ENCODE measurements at regions not wholly inside any gene's neighbourhood (a gene's known extent, or its start where the extent isn't known, plus 50 kb on each side); places are given as distances from the start of the nearest gene placed in this dataset.
"Not testable (repeated sequence)": the region's sequence is repeated elsewhere in the genome, so short reads cannot be mapped to it uniquely, and the experiment has no call there.

GRCh38 chr10:23754179-23754578 is 315.3 kb downstream of the OTUD1 start:
- Histone ChIP-seq H3K4me3 (ENCODE audit: low read length) (no peak overlapping the region), H3K36me3 (ENCODE audit: insufficient read depth, low read length) (no peaks in the 10 kb centered on the region), H3K9me3 (ENCODE audit: insufficient read depth, low read depth, low read length) (no peaks in the 10 kb centered on the region), H3K9ac (ENCODE audit: low read depth, low read length) (no peak overlapping the region), H3K27me3 (ENCODE audit: insufficient read depth, low read length) (no peaks in the 10 kb centered on the region), H3K27ac (ENCODE audit: low read depth, low read length) (no peak overlapping the region), H3K4me1 (ENCODE audit: insufficient read depth, low read length) (0 out of 2 replicates have a peak, but pooled peaks cover 7% of the 10 kb centered on the region)
- 73% methylated on average over 2 of the region's 2 CpGs for WGBS

GRCh38 chr10:23754941-23755340 is 316.1 kb downstream of the OTUD1 start:
- no peaks in the 10 kb centered on the region for H3K27me3 ChIP-seq (ENCODE audit: insufficient read depth, low read length)
- H3K9ac ChIP-seq (ENCODE audit: low read depth, low read length) = no peak overlapping the region
- no peaks in the 10 kb centered on the region for H3K36me3 ChIP-seq (ENCODE audit: insufficient read depth, low read length)
- H3K9me3 ChIP-seq (ENCODE audit: insufficient read depth, low read depth, low read length) = no peaks in the 10 kb centered on the region
- no peak overlapping the region for H3K27ac ChIP-seq (ENCODE audit: low read depth, low read length)
- no peak overlapping the region for H3K4me3 ChIP-seq (ENCODE audit: low read length)
- 93% methylated on average over 5 of the region's 5 CpGs for WGBS
- 0 out of 2 replicates have a peak, but pooled peaks cover 7% of the 10 kb centered on the region for H3K4me1 ChIP-seq (ENCODE audit: insufficient read depth, low read length)

GRCh38 chr10:23755556-23755955 is 316.7 kb downstream of the OTUD1 start:
- 93% methylated on average over 3 of the region's 4 CpGs for WGBS
- H3K36me3 ChIP-seq (ENCODE audit: insufficient read depth, low read length) = no peaks in the 10 kb centered on the region

GRCh38 chr10:23768281-23768680 is 329.4 kb downstream of the OTUD1 start:
- no peak overlapping the region for H3K4me3 ChIP-seq (ENCODE audit: low read length)
- 77% methylated on average over 1 of the region's 1 CpG for WGBS
- no peaks in the 10 kb centered on the region for H3K4me1 ChIP-seq (ENCODE audit: insufficient read depth, low read length)
- H3K36me3 ChIP-seq (ENCODE audit: insufficient read depth, low read length) = no peaks in the 10 kb centered on the region
- H3K9ac ChIP-seq (ENCODE audit: low read depth, low read length) = no peak overlapping the region
- H3K27me3 ChIP-seq (ENCODE audit: insufficient read depth, low read length) = no peaks in the 10 kb centered on the region
- no peaks in the 10 kb centered on the region for H3K9me3 ChIP-seq (ENCODE audit: insufficient read depth, low read depth, low read length)
- no peak overlapping the region for H3K27ac ChIP-seq (ENCODE audit: low read depth, low read length)

More at GRCh38 chr10:23755556-23755955, 316.7 kb downstream of the OTUD1 start:
- Histone ChIP-seq H3K4me1 (ENCODE audit: insufficient read depth, low read length) (0 out of 2 replicates have a peak, but pooled peaks cover 7% of the 10 kb centered on the region), H3K4me3 (ENCODE audit: low read length) (no peak overlapping the region), H3K9ac (ENCODE audit: low read depth, low read length) (no peak overlapping the region), H3K27me3 (ENCODE audit: insufficient read depth, low read length) (no peaks in the 10 kb centered on the region), H3K27ac (ENCODE audit: low read depth, low read length) (no peak overlapping the region), H3K9me3 (ENCODE audit: insufficient read depth, low read depth, low read length) (no peaks in the 10 kb centered on the region)

- no CpG with 5 or more reads among the region's 2 CpGs for WGBS
- no peak overlapping the region for H3K9ac ChIP-seq (ENCODE audit: low read depth, low read length)
- no peaks in the 10 kb centered on the region for H3K27me3 ChIP-seq (ENCODE audit: insufficient read depth, low read length)
These were observed 338.3 kb downstream of the OTUD1 start for GRCh38 chr10:23777153-23777552.

GRCh38 chr10:23779301-23779700 is 340.4 kb downstream of the OTUD1 start:
- Histone ChIP-seq H3K4me1 (ENCODE audit: insufficient read depth, low read length) (no peaks in the 10 kb centered on the region), H3K4me3 (ENCODE audit: low read length) (no peak overlapping the region), H3K27me3 (ENCODE audit: insufficient read depth, low read length) (no peaks in the 10 kb centered on the region), H3K9me3 (ENCODE audit: insufficient read depth, low read depth, low read length) (no peaks in the 10 kb centered on the region), H3K36me3 (ENCODE audit: insufficient read depth, low read length) (no peaks in the 10 kb centered on the region), H3K9ac (ENCODE audit: low read depth, low read length) (no peak overlapping the region), H3K27ac (ENCODE audit: low read depth, low read length) (no peak overlapping the region)
- 96% methylated on average over 3 of the region's 4 CpGs for WGBS

More at GRCh38 chr10:23777153-23777552, 338.3 kb downstream of the OTUD1 start:
- no peaks in the 10 kb centered on the region for H3K9me3 ChIP-seq (ENCODE audit: insufficient read depth, low read depth, low read length)
- no peak overlapping the region for H3K4me3 ChIP-seq (ENCODE audit: low read length)
- no peak overlapping the region for H3K27ac ChIP-seq (ENCODE audit: low read depth, low read length)
- no peaks in the 10 kb centered on the region for H3K36me3 ChIP-seq (ENCODE audit: insufficient read depth, low read length)
- H3K4me1 ChIP-seq (ENCODE audit: insufficient read depth, low read length) = no peaks in the 10 kb centered on the region

- 100% methylated on average over 1 of the region's 1 CpG for WGBS
- Histone ChIP-seq H3K36me3 (ENCODE audit: insufficient read depth, low read length) (no peaks in the 10 kb centered on the region), H3K9ac (ENCODE audit: low read depth, low read length) (no peak overlapping the region), H3K4me3 (ENCODE audit: low read length) (no peak overlapping the region), H3K27ac (ENCODE audit: low read depth, low read length) (no peak overlapping the region), H3K27me3 (ENCODE audit: insufficient read depth, low read length) (no peaks in the 10 kb centered on the region), H3K9me3 (ENCODE audit: insufficient read depth, low read depth, low read length) (no peaks in the 10 kb centered on the region), H3K4me1 (ENCODE audit: insufficient read depth, low read length) (no peaks in the 10 kb centered on the region)
These were observed 341.5 kb downstream of the OTUD1 start for GRCh38 chr10:23780331-23780730.

GRCh38 chr10:23786594-23786993 is 347.7 kb downstream of the OTUD1 start:
- no peak overlapping the region for H3K27ac ChIP-seq (ENCODE audit: low read depth, low read length)
- H3K9ac ChIP-seq (ENCODE audit: low read depth, low read length) = no peak overlapping the region
- H3K27me3 ChIP-seq (ENCODE audit: insufficient read depth, low read length) = no peaks in the 10 kb centered on the region
- no peaks in the 10 kb centered on the region for H3K9me3 ChIP-seq (ENCODE audit: insufficient read depth, low read depth, low read length)
- no peaks in the 10 kb centered on the region for H3K36me3 ChIP-seq (ENCODE audit: insufficient read depth, low read length)
- no peaks in the 10 kb centered on the region for H3K4me1 ChIP-seq (ENCODE audit: insufficient read depth, low read length)
- H3K4me3 ChIP-seq (ENCODE audit: low read length) = no peak overlapping the region
- WGBS = 96% methylated on average over 1 of the region's 1 CpG

- H3K9me3 ChIP-seq (ENCODE audit: insufficient read depth, low read depth, low read length) = no peaks in the 10 kb centered on the region
- H3K27me3 ChIP-seq (ENCODE audit: insufficient read depth, low read length) = no peaks in the 10 kb centered on the region
- 96% methylated on average over 3 of the region's 4 CpGs for WGBS
- no peaks in the 10 kb centered on the region for H3K36me3 ChIP-seq (ENCODE audit: insufficient read depth, low read length)
- H3K4me1 ChIP-seq (ENCODE audit: insufficient read depth, low read length) = no peaks in the 10 kb centered on the region
- H3K9ac ChIP-seq (ENCODE audit: low read depth, low read length) = no peak overlapping the region
- no peak overlapping the region for H3K4me3 ChIP-seq (ENCODE audit: low read length)
- H3K27ac ChIP-seq (ENCODE audit: low read depth, low read length) = no peak overlapping the region
These were observed 354.7 kb downstream of the OTUD1 start for GRCh38 chr10:23793577-23793976.

GRCh38 chr10:23797452-23797851 is 358.6 kb downstream of the OTUD1 start:
- not testable (repeated sequence) for H3K4me1 ChIP-seq (ENCODE audit: insufficient read depth, low read length); H3K9ac ChIP-seq (ENCODE audit: low read depth, low read length); H3K27me3 ChIP-seq (ENCODE audit: insufficient read depth, low read length); H3K9me3 ChIP-seq (ENCODE audit: insufficient read depth, low read depth, low read length); H3K27ac ChIP-seq (ENCODE audit: low read depth, low read length); H3K4me3 ChIP-seq (ENCODE audit: low read length); H3K36me3 ChIP-seq (ENCODE audit: insufficient read depth, low read length)
- 99% methylated on average over 4 of the region's 4 CpGs for WGBS

GRCh38 chr10:23804125-23804524 is 365.2 kb downstream of the OTUD1 start:
- Histone ChIP-seq H3K4me3 (ENCODE audit: low read length) (no peak overlapping the region), H3K27me3 (ENCODE audit: insufficient read depth, low read length) (no peaks in the 10 kb centered on the region), H3K27ac (ENCODE audit: low read depth, low read length) (no peak overlapping the region), H3K4me1 (ENCODE audit: insufficient read depth, low read length) (no peaks in the 10 kb centered on the region), H3K9me3 (ENCODE audit: insufficient read depth, low read depth, low read length) (no peaks in the 10 kb centered on the region), H3K9ac (ENCODE audit: low read depth, low read length) (no peak overlapping the region), H3K36me3 (ENCODE audit: insufficient read depth, low read length) (no peaks in the 10 kb centered on the region)
- 86% methylated on average over 2 of the region's 2 CpGs for WGBS

- no peaks in the 10 kb centered on the region for H3K27me3 ChIP-seq (ENCODE audit: insufficient read depth, low read length)
- H3K9ac ChIP-seq (ENCODE audit: low read depth, low read length) = no peak overlapping the region
- H3K4me3 ChIP-seq (ENCODE audit: low read length) = no peak overlapping the region
- H3K27ac ChIP-seq (ENCODE audit: low read depth, low read length) = no peak overlapping the region
- no peaks in the 10 kb centered on the region for H3K9me3 ChIP-seq (ENCODE audit: insufficient read depth, low read depth, low read length)
- 97% methylated on average over 3 of the region's 3 CpGs for WGBS
- H3K36me3 ChIP-seq (ENCODE audit: insufficient read depth, low read length) = no peaks in the 10 kb centered on the region
- H3K4me1 ChIP-seq (ENCODE audit: insufficient read depth, low read length) = no peaks in the 10 kb centered on the region; the same call in 1 of the 2 replicates
These were observed 374.8 kb downstream of the OTUD1 start for GRCh38 chr10:23813687-23814086.

Measured in HUES64 (cell line).